Ishikawa (cell line): ENCODE measurements at regions not wholly inside any gene's neighbourhood (a gene's known extent, or its start where the extent isn't known, plus 50 kb on each side); places are given as distances from the start of the nearest gene placed in this dataset.
A peak's percentile ranks its signal among the peaks of the same experiment; 100 is the strongest.

Experiments used
- CEBPB ChIP-seq: IDR thresholded peaks from 2 replicates; pipeline ENCODE4 v1.6.1; 2012
- CREB1 ChIP-seq: IDR thresholded peaks from 2 replicates; pipeline ENCODE4 v1.6.1; 2012; ENCODE audit warnings: low read depth
- EGR1 ChIP-seq: IDR thresholded peaks from 2 replicates; pipeline ENCODE4 v1.6.1; 2012
- EP300 ChIP-seq: IDR thresholded peaks from 2 replicates; pipeline ENCODE4 v1.6.1; 2012; ENCODE audit warnings: borderline replicate concordance
- FOXM1 ChIP-seq: IDR thresholded peaks from 2 replicates; pipeline ENCODE4 v1.6.1; 2012; ENCODE audit warnings: low read depth, borderline replicate concordance
- MAX ChIP-seq: IDR thresholded peaks from 2 replicates; pipeline ENCODE4 v1.6.1; 2012
- NFIC ChIP-seq: IDR thresholded peaks from 2 replicates; pipeline ENCODE4 v1.6.1; 2012
- RAD21 ChIP-seq: IDR thresholded peaks from 2 replicates; pipeline ENCODE4 v1.6.1; 2012; ENCODE audit warnings: low read depth
- REST ChIP-seq: IDR thresholded peaks from 2 replicates; pipeline ENCODE4 v1.6.1; 2012; ENCODE audit warnings: low read depth, mild to moderate bottlenecking
- TAF1 ChIP-seq: IDR thresholded peaks from 2 replicates; pipeline ENCODE4 v1.6.1; 2012; ENCODE audit warnings: low read depth, mild to moderate bottlenecking
- TCF12 ChIP-seq: IDR thresholded peaks from 2 replicates; pipeline ENCODE4 v1.6.1; 2012; ENCODE audit warnings: low read depth
- TEAD4 ChIP-seq: IDR thresholded peaks from 2 replicates; pipeline ENCODE4 v1.6.1; 2012
- USF1 ChIP-seq: IDR thresholded peaks from 2 replicates; pipeline ENCODE4 v1.6.1; 2012
- YY1 ChIP-seq: IDR thresholded peaks from 2 replicates; pipeline ENCODE4 v1.6.1; 2012; ENCODE audit warnings: low read depth
- ZBTB7A ChIP-seq: IDR thresholded peaks from 2 replicates; pipeline ENCODE4 v1.6.1; 2012; ENCODE audit warnings: low read depth

GRCh38 chr5:26482810-26483375 is 555.5 kb downstream of the CDH9 start:
- TF ChIP-seq USF1: no peak
- TF ChIP-seq RAD21: peak; percentile 76

- TF ChIP-seq TAF1: no peak
- TF ChIP-seq MAX: no peak
- no peak for TF ChIP-seq CEBPB
- TF ChIP-seq YY1: no peak
- TF ChIP-seq NFIC: no peak
- no peak for TF ChIP-seq TEAD4
- no peak for TF ChIP-seq TCF12
- TF ChIP-seq EGR1: no peak
- TF ChIP-seq REST: no peak
- TF ChIP-seq ZBTB7A: no peak
- TF ChIP-seq FOXM1: no peak
- TF ChIP-seq RAD21: no peak
- TF ChIP-seq CREB1: no peak
- no peak for TF ChIP-seq EP300
- no peak for TF ChIP-seq USF1
Observed at GRCh38 chr5:26482076-26482809, 556.1 kb downstream of the CDH9 start.

GRCh38 chr5:26470439-26470838 is 567.9 kb downstream of the CDH9 start:
- TF ChIP-seq NFIC (no peak), ZBTB7A (no peak), TAF1 (no peak), FOXM1 (no peak), YY1 (no peak)

- TF ChIP-seq MAX (no peak), TEAD4 (no peak), CEBPB (no peak), TCF12 (no peak)
Observed at GRCh38 chr5:26439121-26439520, 599.3 kb downstream of the CDH9 start.

GRCh38 chr5:26434688-26435087 is 603.7 kb downstream of the CDH9 start:
- TF ChIP-seq ZBTB7A (no peak), YY1 (no peak), TEAD4 (no peak), EGR1 (no peak), CEBPB (no peak), CREB1 (no peak), REST (no peak), MAX (no peak), EP300 (no peak), TCF12 (no peak), FOXM1 (no peak)

- no peak for TF ChIP-seq RAD21
- no peak for TF ChIP-seq FOXM1
- TF ChIP-seq TEAD4: no peak
Observed at GRCh38 chr5:26432386-26432785, 606.0 kb downstream of the CDH9 start.

GRCh38 chr5:26430323-26430722 is 608.1 kb downstream of the CDH9 start:
- no peak for TF ChIP-seq CREB1
- TF ChIP-seq EP300: no peak
- TF ChIP-seq RAD21: no peak
- no peak for TF ChIP-seq NFIC
- no peak for TF ChIP-seq TAF1
- TF ChIP-seq TCF12: no peak
- no peak for TF ChIP-seq MAX
- no peak for TF ChIP-seq ZBTB7A
- TF ChIP-seq FOXM1: no peak
- TF ChIP-seq YY1: no peak
- no peak for TF ChIP-seq EGR1
- TF ChIP-seq CEBPB: no peak
- no peak for TF ChIP-seq USF1
- TF ChIP-seq REST: no peak
- no peak for TF ChIP-seq TEAD4
